ENCODE measurements at regions not wholly inside any gene's neighbourhood (a gene's known extent, or its start where the extent isn't known, plus 50 kb on each side); places are given as distances from the start of the nearest gene placed in this dataset.

GRCh38 chr12:61652265-61652664 lies 607.9 kb upstream of the USP15 start:
- no peak for DNase-seq (ENCODE audit: low read depth in 1 of 2, low spot score in 2 of 2)
- H3K79me1 ChIP-seq (ENCODE audit: low read depth, low read length), result no peaks in the 10 kb centered on the region
- FAIRE-seq, result no peak
- no peak overlapping the region for H2BK12ac ChIP-seq (ENCODE audit: low read depth, low read length)
- H3K23ac ChIP-seq (ENCODE audit: insufficient read length), result no peak overlapping the region
- H3K4ac ChIP-seq (replicated peaks; ENCODE audit: insufficient read length, low read depth, low read length), result no peak overlapping the region
- ChIA-PET POLR2A (ENCODE audit: partially characterized antibody) (no interaction called here), CTCF (ENCODE audit: partially characterized antibody) (no interaction called here)
- no peak overlapping the region for H4K8ac ChIP-seq (ENCODE audit: extremely low read depth, insufficient read depth, low read length)
- no peak overlapping the region for H4K91ac ChIP-seq (replicated peaks; ENCODE audit: insufficient read length, low read length)
- H3K56ac ChIP-seq (replicated peaks; ENCODE audit: insufficient read length, low read depth, low read length), result no peak overlapping the region
- H2BK5ac ChIP-seq (ENCODE audit: low read depth, low read length), result no peak overlapping the region
- H3K23me2 ChIP-seq (ENCODE audit: low read depth, low read length), result no peaks in the 10 kb centered on the region
- H4K5ac ChIP-seq (ENCODE audit: insufficient read length, low read depth, low read length), result no peak overlapping the region
- H3K18ac ChIP-seq (ENCODE audit: extremely low read depth, low read length), result no peak overlapping the region
- H4K20me1 ChIP-seq (replicated peaks in 1 of 2; ENCODE audit: control insufficient read depth in 1 of 2, insufficient read depth in 2 of 2, low read length in 2 of 2), result no peaks in the 10 kb centered on the region
- H3K27ac ChIP-seq (ENCODE audit: low read depth, low read length), result no peak overlapping the region
- no peaks in the 10 kb centered on the region for H3K79me2 ChIP-seq (ENCODE audit: control insufficient read depth in 1 of 2, insufficient read depth in 2 of 2, low read length in 2 of 2)
- H3K4me1 ChIP-seq (replicated peaks in 1 of 4; ENCODE audit: control insufficient read depth in 3 of 4, insufficient read depth in 4 of 4, low read length in 3 of 4), result peaks cover 0 to 3% (median 1%) of the 10 kb centered on the region in 4 experiments; a peak in 3 of 7 replicates
- H3K4me3 ChIP-seq (ENCODE audit: extremely low read depth in 1 of 4, insufficient read depth in 2 of 4, low read depth in 3 of 4, low read length in 4 of 4), result no peak overlapping the region
- WGBS, 2 experiments (ENCODE audit: extremely low coverage in 1 of 2, insufficient coverage in 1 of 2, insufficient read length in 1 of 2, insufficient replicate concordance in 2 of 2, low coverage in 1 of 2, low lambda C conversion rate in 2 of 2, missing lambda C conversion rate in 1 of 2), result 100% methylated on average over 1 of the region's 2 CpGs; no CpG with 5 or more reads in 1 of the 2 experiments
- H3K14ac ChIP-seq (ENCODE audit: insufficient read length), result no peak overlapping the region
- no peaks in the 10 kb centered on the region for H3K9me3 ChIP-seq (ENCODE audit: insufficient read depth in 2 of 2, low read depth in 1 of 2, low read length in 1 of 2)
- no peak overlapping the region for H3K9ac ChIP-seq (replicated peaks in 1 of 4; ENCODE audit: extremely low read depth in 1 of 4, low read depth in 3 of 4, low read length in 3 of 4)
- no peak overlapping the region for H2AK5ac ChIP-seq (ENCODE audit: low read depth, low read length)
- H3K27me3 ChIP-seq (replicated peaks in 1 of 4; ENCODE audit: control insufficient read depth in 3 of 4, extremely low read depth in 1 of 4, insufficient read depth in 3 of 4, low read length in 3 of 4), result no peaks in the 10 kb centered on the region
- H2AFZ ChIP-seq (ENCODE audit: low read length), result no peak overlapping the region
- no peaks in the 10 kb centered on the region for H3K36me3 ChIP-seq (ENCODE audit: control insufficient read depth in 2 of 4, insufficient read depth in 4 of 4, low read length in 3 of 4)
- H2BK20ac ChIP-seq (ENCODE audit: low read length), result no peak overlapping the region
- no peak overlapping the region for H2BK120ac ChIP-seq (replicated peaks; ENCODE audit: low read depth, low read length)
- no peak overlapping the region for H2BK15ac ChIP-seq (ENCODE audit: low read length)
- TF ChIP-seq JUN (IDR thresholded peaks at IDR 0.05; ENCODE audit: low read depth, low read length), result no peak
- no peak for TF ChIP-seq KDM5A (IDR thresholded peaks at IDR 0.05; ENCODE audit: low read length)
- TF ChIP-seq ASH2L (IDR thresholded peaks at IDR 0.05; ENCODE audit: low read length), result no peak
- no peak for TF ChIP-seq CBX8 (IDR thresholded peaks at IDR 0.05; ENCODE audit: borderline replicate concordance, low read depth, low read length)
- TF ChIP-seq RAD21 (IDR thresholded peaks at IDR 0.05 in 1 of 2, conservative IDR thresholded peaks at IDR 0.05 in 1 of 2; ENCODE audit: low read depth in 2 of 2, low read length in 2 of 2), result no peak
- no peak for TF ChIP-seq USF2 (IDR thresholded peaks at IDR 0.05; ENCODE audit: low read length)
- no peak for TF ChIP-seq CHD1 (IDR thresholded peaks at IDR 0.05; ENCODE audit: low read depth, low read length)
- no peak for TF ChIP-seq NRF1 (IDR thresholded peaks at IDR 0.05; ENCODE audit: low read depth, low read length)
- no peak for TF ChIP-seq ATF3 (IDR thresholded peaks at IDR 0.05; ENCODE audit: insufficient read depth, low read depth, low read length)
- H3K4me2 ChIP-seq (ENCODE audit: insufficient read depth in 1 of 2, low read depth in 2 of 2, low read length in 2 of 2), result no peak overlapping the region
